Suprapubic skin (tissue), 4 donors: ENCODE measurements at regions not wholly inside any gene's neighbourhood (a gene's known extent, or its start where the extent isn't known, plus 50 kb on each side); places are given as distances from the start of the nearest gene placed in this dataset.

Experiments used
- DNase-seq, 2 donors: peaks; one replicate each; pipeline ENCODE4 v3.0.0-alpha.2; 2019; ENCODE audit warnings: low spot score in 2 of 2
- H3K27ac ChIP-seq: fragments of 200-600 bp; sonication (generic); one replicate; pipeline ENCODE4 v1.5.1; 2019
- H3K27me3 ChIP-seq: fragments of 200-600 bp; sonication (generic); one replicate; pipeline ENCODE4 v1.5.1; 2019
- H3K36me3 ChIP-seq: fragments of 200-600 bp; sonication (generic); one replicate; pipeline ENCODE4 v1.5.1; 2019
- H3K4me1 ChIP-seq: fragments of 200-600 bp; sonication (generic); one replicate; pipeline ENCODE4 v1.5.1; 2019
- H3K4me3 ChIP-seq: fragments of 200-600 bp; sonication (generic); one replicate; pipeline ENCODE4 v1.5.1; 2019; ENCODE audit warnings: mild to moderate bottlenecking
- H3K9me3 ChIP-seq: fragments of 200-600 bp; sonication (generic); one replicate; pipeline ENCODE4 v1.5.1; 2019
- EP300 ChIP-seq: sonication (generic); formaldehyde crosslinking; IDR thresholded peaks from one replicate; pipeline ENCODE4 v1.6.1; 2017; ENCODE audit warnings: antibody characterized with exemption
- POLR2A ChIP-seq, 2 donors: fragments of 450-650 bp; IDR thresholded peaks; one replicate each; pipeline ENCODE4 v1.6.1; 2017; ENCODE audit warnings: antibody characterized with exemption in 2 of 2, mild to moderate bottlenecking in 2 of 2, moderate library complexity in 2 of 2
- POLR2AphosphoS5 ChIP-seq, 3 donors: sonication (generic); formaldehyde crosslinking; IDR thresholded peaks; one replicate each; pipeline ENCODE4 v1.6.1; 2017; ENCODE audit warnings: antibody characterized with exemption in 3 of 3
- WGBS: methylation state at CpG from one replicate; pipeline ENCODE4 v1.1.5; 2018; 5-methylcytosine and 5-hydroxymethylcytosine counted together
- TF ChIP-seq, protein P1 (sequence below), 2 donors: fragments of 200-600 bp in 1 of 2; fragments of 450-650 bp in 1 of 2; sonication (generic) in 1 of 2; IDR thresholded peaks; one replicate each; pipeline ENCODE4 v1.5.1; 2016 to 2019; ENCODE audit warnings: antibody characterized with exemption in 2 of 2, mild to moderate bottlenecking in 1 of 2, moderate library complexity in 1 of 2

DNA sequence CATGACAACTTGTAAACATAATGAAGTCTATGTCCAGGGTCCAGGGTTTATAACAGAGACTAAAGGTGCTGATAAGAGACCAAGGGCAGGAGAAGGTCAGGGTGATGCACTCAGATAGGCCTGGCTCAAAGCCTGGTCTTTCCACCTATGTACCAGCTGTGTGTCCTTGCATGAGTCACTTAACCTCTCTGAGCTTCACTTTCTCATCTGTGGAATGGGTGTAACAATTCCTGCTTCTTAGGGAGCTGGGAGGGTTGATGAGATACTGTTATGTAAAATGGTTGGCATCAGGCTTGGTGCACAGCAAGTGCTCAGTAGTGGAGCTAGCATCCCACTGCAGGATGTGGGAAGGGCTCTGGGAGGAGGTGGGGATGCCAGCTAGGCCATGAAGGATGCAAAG is 143.7 kb upstream of the CSF3R start:
- H3K36me3 ChIP-seq, result no peaks in the 10 kb centered on the region
- no peak overlapping the region for H3K4me3 ChIP-seq
- peaks cover 46% of the 10 kb centered on the region for H3K27me3 ChIP-seq
- no peak for TF ChIP-seq POLR2AphosphoS5 (IDR thresholded peaks at IDR 0.05)
- TF ChIP-seq, protein P1, sequence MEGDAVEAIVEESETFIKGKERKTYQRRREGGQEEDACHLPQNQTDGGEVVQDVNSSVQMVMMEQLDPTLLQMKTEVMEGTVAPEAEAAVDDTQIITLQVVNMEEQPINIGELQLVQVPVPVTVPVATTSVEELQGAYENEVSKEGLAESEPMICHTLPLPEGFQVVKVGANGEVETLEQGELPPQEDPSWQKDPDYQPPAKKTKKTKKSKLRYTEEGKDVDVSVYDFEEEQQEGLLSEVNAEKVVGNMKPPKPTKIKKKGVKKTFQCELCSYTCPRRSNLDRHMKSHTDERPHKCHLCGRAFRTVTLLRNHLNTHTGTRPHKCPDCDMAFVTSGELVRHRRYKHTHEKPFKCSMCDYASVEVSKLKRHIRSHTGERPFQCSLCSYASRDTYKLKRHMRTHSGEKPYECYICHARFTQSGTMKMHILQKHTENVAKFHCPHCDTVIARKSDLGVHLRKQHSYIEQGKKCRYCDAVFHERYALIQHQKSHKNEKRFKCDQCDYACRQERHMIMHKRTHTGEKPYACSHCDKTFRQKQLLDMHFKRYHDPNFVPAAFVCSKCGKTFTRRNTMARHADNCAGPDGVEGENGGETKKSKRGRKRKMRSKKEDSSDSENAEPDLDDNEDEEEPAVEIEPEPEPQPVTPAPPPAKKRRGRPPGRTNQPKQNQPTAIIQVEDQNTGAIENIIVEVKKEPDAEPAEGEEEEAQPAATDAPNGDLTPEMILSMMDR (IDR thresholded peaks at IDR 0.05), result no peak
- no peak for TF ChIP-seq POLR2A (IDR thresholded peaks at IDR 0.05)
- TF ChIP-seq EP300, result no peak
- DNase-seq, result no peak
- H3K4me1 ChIP-seq, result no peaks in the 10 kb centered on the region
- no peak overlapping the region for H3K27ac ChIP-seq
- H3K9me3 ChIP-seq, result no peaks in the 10 kb centered on the region

DNA sequence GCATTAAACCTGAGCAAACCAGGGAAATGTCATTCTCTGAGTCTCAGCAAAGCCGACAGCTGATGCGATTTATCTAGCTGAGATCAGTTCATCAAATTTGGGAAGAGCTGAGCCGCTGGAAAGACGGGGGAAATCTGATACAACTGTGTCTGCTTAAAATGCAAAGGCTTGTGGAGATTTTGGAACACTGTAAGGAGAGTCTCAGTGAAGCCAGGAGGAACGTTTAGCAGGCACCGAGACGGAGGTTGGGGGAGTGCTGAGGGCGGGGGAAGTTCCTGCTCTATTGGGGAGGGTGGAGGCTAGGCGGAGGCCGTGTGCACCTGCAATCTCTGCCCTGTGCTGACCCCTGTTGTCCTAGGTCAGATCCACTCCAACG is 143.2 kb upstream of the CSF3R start:
- Histone ChIP-seq H3K36me3 (no peaks in the 10 kb centered on the region), H3K9me3 (no peaks in the 10 kb centered on the region), H3K4me3 (no peak overlapping the region), H3K27ac (no peak overlapping the region), H3K27me3 (peaks cover 46% of the 10 kb centered on the region), H3K4me1 (no peaks in the 10 kb centered on the region)
- 21% methylated on average over 11 of the region's 11 CpGs for WGBS
- no peak for DNase-seq
- TF ChIP-seq, protein P1 (IDR thresholded peaks at IDR 0.05), result no peak
- TF ChIP-seq POLR2AphosphoS5 (IDR thresholded peaks at IDR 0.05), result no peak
- no peak for TF ChIP-seq EP300
- no peak for TF ChIP-seq POLR2A (IDR thresholded peaks at IDR 0.05)

DNA sequence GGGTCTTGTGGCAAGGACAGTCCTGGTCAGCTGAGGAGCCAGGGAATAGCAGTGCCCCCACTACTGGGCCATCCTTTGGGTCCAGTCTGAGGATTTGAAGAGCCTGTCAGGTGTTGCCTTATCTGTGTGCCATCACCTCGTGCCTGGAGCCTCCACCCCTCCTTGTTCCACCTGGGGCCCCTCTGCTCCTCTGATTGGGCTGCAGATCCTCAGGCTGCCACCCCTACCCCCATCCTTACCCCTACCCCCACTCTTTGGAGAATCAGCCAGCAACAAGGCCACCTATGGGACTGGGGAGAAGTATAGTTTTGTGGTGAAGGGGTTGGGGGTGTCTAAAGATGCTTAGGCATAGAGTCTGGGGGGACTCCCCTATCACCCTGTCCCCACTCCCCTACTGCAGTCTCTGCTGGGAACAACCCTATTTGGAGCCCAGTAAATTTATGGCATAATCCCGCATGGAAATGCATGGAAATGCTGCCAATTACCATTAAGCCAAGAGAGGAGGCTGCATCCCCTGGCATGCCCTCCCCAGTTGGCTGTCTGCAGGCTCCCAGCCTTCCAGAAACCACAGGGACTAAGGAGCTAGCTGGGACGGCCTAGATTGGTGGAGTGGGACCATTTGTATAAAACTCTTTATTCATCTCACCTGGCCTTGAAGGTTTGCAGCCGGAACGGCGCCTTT is 142.7 kb upstream of the CSF3R start:
- no peaks in the 10 kb centered on the region for H3K9me3 ChIP-seq
- H3K36me3 ChIP-seq, result no peaks in the 10 kb centered on the region
- no peak overlapping the region for H3K27ac ChIP-seq
- TF ChIP-seq EP300 (no peak), POLR2A (IDR thresholded peaks at IDR 0.05) (no peak), POLR2AphosphoS5 (IDR thresholded peaks at IDR 0.05) (no peak)
- H3K4me3 ChIP-seq, result no peak overlapping the region
- DNase-seq, result no peak
- peaks cover 46% of the 10 kb centered on the region for H3K27me3 ChIP-seq
- 34% methylated on average over 5 of the region's 6 CpGs for WGBS
- no peaks in the 10 kb centered on the region for H3K4me1 ChIP-seq

DNA sequence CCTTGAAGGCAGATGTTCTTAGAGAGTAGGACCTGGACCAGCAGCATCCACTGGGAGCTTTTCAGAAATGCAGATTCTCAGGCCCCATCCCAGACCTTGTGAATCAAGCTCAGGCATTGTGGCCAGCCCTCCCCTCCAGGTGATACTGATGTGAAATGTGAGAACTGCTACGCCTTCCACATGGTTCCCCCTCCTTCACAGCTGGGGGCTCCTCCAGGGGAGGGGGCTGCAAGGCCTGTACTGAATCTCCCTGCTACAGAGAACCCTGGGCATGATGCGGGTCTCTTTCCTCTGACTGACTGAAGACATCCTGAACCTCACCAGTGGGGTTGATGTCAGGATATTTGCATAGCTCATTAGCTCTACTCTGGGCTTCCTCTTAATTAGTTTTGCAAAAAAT is 141.8 kb upstream of the CSF3R start:
- Histone ChIP-seq H3K36me3 (no peaks in the 10 kb centered on the region), H3K27me3 (peaks cover 46% of the 10 kb centered on the region), H3K9me3 (no peaks in the 10 kb centered on the region), H3K4me1 (no peaks in the 10 kb centered on the region), H3K27ac (no peak overlapping the region), H3K4me3 (no peak overlapping the region)
- DNase-seq, result no peak
- TF ChIP-seq EP300, result no peak
- TF ChIP-seq, protein P1 (IDR thresholded peaks at IDR 0.05), result no peak
- no peak for TF ChIP-seq POLR2A (IDR thresholded peaks at IDR 0.05)
- TF ChIP-seq POLR2AphosphoS5 (IDR thresholded peaks at IDR 0.05), result no peak
- WGBS, result 70% methylated on average over 2 of the region's 2 CpGs

DNA sequence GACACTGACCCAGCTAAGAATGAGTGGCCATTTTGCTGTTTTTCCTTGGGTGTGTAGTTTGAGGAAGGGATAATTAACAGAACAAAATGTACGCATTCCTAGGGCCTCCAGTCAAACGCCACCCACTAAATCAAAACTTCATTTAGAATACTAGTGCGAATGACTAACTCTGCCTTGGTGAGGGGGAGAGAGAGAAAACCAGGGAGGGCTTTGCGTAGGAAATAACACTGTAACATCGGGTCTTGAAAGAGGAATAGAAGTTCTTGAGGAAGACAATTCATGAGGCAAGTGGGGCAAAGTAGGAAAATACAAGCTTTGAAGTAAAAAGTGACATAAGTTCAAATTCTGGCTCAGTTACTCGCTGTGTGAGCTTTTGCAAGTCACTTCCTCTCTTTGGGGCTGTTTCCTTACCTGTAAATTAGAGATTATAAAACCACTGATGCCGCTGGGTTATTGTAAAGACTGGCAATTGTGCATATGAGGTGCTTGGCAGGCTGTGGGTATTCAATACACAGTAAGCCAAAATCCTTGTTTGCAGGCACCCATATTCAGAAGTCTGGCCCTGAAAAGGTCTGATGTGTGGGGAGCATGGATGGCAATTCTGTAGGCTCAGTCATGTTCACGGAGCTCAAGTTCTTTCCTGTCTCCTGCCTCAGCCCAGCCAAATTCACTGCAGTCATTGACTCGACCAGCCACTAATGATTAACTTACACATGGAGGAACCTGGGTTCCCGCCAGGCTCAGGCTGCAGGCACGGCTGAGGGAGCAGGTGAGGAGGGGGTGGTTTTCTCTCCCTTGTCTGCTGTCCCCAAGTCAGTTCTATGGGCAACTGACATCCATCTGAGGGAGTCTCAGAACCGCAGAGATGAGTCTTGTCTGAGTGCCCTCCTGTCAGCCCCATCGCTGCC is 140.3 kb upstream of the CSF3R start:
- Histone ChIP-seq H3K4me3 (no peak overlapping the region), H3K4me1 (no peaks in the 10 kb centered on the region), H3K27ac (no peak overlapping the region), H3K27me3 (peaks cover 46% of the 10 kb centered on the region), H3K36me3 (no peaks in the 10 kb centered on the region), H3K9me3 (no peaks in the 10 kb centered on the region)
- TF ChIP-seq POLR2A (IDR thresholded peaks at IDR 0.05) (no peak), EP300 (no peak), POLR2AphosphoS5 (IDR thresholded peaks at IDR 0.05) (no peak)
- TF ChIP-seq, protein P1 (IDR thresholded peaks at IDR 0.05), result no peak
- 57% methylated on average over 13 of the region's 13 CpGs for WGBS
- DNase-seq, result no peak
